ENCODE measurements at regions not wholly inside any gene's neighbourhood (a gene's known extent, or its start where the extent isn't known, plus 50 kb on each side); places are given as distances from the start of the nearest gene placed in this dataset.

- no peaks in the 10 kb centered on the region for H3K36me3 ChIP-seq
- no peak for DNase-seq
- H3K27ac ChIP-seq: no peak overlapping the region
- no peaks in the 10 kb centered on the region for H3K27me3 ChIP-seq
- H3K4me1 ChIP-seq: no peaks in the 10 kb centered on the region
- TF ChIP-seq, protein P1, sequence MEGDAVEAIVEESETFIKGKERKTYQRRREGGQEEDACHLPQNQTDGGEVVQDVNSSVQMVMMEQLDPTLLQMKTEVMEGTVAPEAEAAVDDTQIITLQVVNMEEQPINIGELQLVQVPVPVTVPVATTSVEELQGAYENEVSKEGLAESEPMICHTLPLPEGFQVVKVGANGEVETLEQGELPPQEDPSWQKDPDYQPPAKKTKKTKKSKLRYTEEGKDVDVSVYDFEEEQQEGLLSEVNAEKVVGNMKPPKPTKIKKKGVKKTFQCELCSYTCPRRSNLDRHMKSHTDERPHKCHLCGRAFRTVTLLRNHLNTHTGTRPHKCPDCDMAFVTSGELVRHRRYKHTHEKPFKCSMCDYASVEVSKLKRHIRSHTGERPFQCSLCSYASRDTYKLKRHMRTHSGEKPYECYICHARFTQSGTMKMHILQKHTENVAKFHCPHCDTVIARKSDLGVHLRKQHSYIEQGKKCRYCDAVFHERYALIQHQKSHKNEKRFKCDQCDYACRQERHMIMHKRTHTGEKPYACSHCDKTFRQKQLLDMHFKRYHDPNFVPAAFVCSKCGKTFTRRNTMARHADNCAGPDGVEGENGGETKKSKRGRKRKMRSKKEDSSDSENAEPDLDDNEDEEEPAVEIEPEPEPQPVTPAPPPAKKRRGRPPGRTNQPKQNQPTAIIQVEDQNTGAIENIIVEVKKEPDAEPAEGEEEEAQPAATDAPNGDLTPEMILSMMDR (IDR thresholded peaks at IDR 0.05): no peak
- no peak for TF ChIP-seq POLR2A (IDR thresholded peaks at IDR 0.05)
- no peaks in the 10 kb centered on the region for H3K9me3 ChIP-seq
- no peak overlapping the region for H3K4me3 ChIP-seq
Measured at GRCh38 chr10:10225136-10225676, 792.5 kb upstream of the CELF2 start.

DNA sequence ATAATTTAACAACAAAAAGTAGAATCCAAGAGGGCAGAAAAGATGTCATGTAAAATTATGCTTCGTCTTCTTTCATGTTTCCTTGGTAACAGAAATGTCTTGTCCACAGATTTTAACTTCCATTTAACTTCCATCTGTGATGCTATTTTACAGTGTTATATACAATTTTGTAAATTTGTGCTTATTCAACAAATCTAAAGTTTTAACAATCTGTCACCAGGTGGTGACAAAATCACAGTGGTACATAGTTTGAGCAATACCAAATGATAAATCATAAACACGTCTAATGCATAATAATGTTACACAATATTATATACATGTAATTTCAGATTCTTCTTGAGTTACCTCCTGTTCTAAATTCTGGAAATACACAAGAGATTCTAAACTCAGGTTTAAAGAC is 784.4 kb upstream of the CELF2 start:
- TF ChIP-seq, protein P1 (IDR thresholded peaks at IDR 0.05): no peak
- TF ChIP-seq POLR2A (IDR thresholded peaks at IDR 0.05): no peak
- H3K9me3 ChIP-seq: no peaks in the 10 kb centered on the region
- no peaks in the 10 kb centered on the region for H3K4me1 ChIP-seq
- H3K27me3 ChIP-seq: no peaks in the 10 kb centered on the region
- H3K27ac ChIP-seq: no peak overlapping the region
- H3K36me3 ChIP-seq: no peaks in the 10 kb centered on the region
- DNase-seq: no peak
- no peak overlapping the region for H3K4me3 ChIP-seq

GRCh38 chr10:10235003-10235402 is 782.7 kb upstream of the CELF2 start:
- H3K36me3 ChIP-seq: no peaks in the 10 kb centered on the region
- TF ChIP-seq, protein P1 (IDR thresholded peaks at IDR 0.05): no peak
- TF ChIP-seq POLR2A (IDR thresholded peaks at IDR 0.05): no peak
- H3K27ac ChIP-seq: no peak overlapping the region
- no peak for DNase-seq
- H3K4me3 ChIP-seq: no peak overlapping the region
- H3K27me3 ChIP-seq: no peaks in the 10 kb centered on the region
- H3K9me3 ChIP-seq: no peaks in the 10 kb centered on the region
- no peaks in the 10 kb centered on the region for H3K4me1 ChIP-seq

- H3K9me3 ChIP-seq: no peaks in the 10 kb centered on the region
- no peak for DNase-seq
- H3K27me3 ChIP-seq: no peaks in the 10 kb centered on the region
- no peak overlapping the region for H3K4me3 ChIP-seq
- no peak for TF ChIP-seq POLR2A (IDR thresholded peaks at IDR 0.05)
- no peak overlapping the region for H3K27ac ChIP-seq
- no peaks in the 10 kb centered on the region for H3K36me3 ChIP-seq
- no peaks in the 10 kb centered on the region for H3K4me1 ChIP-seq
Measured at GRCh38 chr10:10247585-10247984, 770.1 kb upstream of the CELF2 start.

DNA sequence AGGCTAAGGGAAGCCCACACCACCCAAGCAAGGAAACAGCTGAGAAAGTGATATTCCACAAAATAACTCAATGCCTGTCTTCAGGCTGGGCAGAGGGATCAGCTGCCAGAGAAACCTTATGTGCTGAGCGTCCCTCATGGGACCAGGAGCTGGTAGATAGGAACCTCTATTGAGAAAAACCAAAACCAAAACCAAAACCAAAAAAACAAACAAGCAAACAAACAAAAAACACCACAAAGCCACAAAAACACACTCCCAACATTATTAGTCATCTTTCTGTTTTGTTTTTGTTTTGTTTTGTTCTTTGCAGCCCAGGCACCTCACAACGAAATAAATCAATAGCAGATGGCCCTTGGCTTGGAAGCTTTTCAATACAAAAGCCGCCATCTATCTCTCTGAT is 760.8 kb upstream of the CELF2 start:
- no peaks in the 10 kb centered on the region for H3K36me3 ChIP-seq
- no peaks in the 10 kb centered on the region for H3K27me3 ChIP-seq
- no peak for TF ChIP-seq POLR2A (IDR thresholded peaks at IDR 0.05)
- TF ChIP-seq, protein P1 (IDR thresholded peaks at IDR 0.05): no peak
- DNase-seq: no peak
- H3K27ac ChIP-seq: no peak overlapping the region
- no peak overlapping the region for H3K4me3 ChIP-seq
- no peaks in the 10 kb centered on the region for H3K4me1 ChIP-seq
- no peaks in the 10 kb centered on the region for H3K9me3 ChIP-seq

DNA sequence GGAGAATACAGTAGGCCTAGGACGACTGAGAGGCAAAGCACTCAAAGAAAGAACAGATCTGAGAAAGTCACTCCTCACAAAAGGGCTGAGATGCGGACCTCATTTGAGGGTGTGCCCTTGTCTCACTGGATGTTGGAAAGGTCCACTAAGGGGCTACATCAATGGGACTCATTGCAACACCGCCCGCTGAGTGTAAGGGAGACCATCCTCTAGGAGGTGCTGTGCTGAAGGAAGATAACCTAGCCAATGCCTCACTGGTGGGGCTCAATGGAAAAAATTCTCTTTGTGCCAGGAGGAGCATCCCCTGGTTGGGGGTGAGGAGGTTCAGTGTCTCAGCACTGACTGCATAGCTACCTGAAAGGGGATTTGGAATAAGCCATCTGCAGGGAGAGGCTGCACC is 758.7 kb upstream of the CELF2 start:
- no peaks in the 10 kb centered on the region for H3K27me3 ChIP-seq
- TF ChIP-seq, protein P1 (IDR thresholded peaks at IDR 0.05): no peak
- no peak for TF ChIP-seq POLR2A (IDR thresholded peaks at IDR 0.05)
- no peaks in the 10 kb centered on the region for H3K4me1 ChIP-seq
- H3K4me3 ChIP-seq: no peak overlapping the region
- no peaks in the 10 kb centered on the region for H3K9me3 ChIP-seq
- no peak for DNase-seq
- no peak overlapping the region for H3K27ac ChIP-seq
- no peaks in the 10 kb centered on the region for H3K36me3 ChIP-seq
